Smooth muscle cell (in vitro differentiated cells): ENCODE measurements at regions not wholly inside any gene's neighbourhood (a gene's known extent, or its start where the extent isn't known, plus 50 kb on each side); places are given as distances from the start of the nearest gene placed in this dataset.

ENCODE experiments used
- DNase-seq: peaks from one replicate; lab custom pipeline; 2025; ENCODE audit not compliant: unreplicated experiment; lab: John Stamatoyannopoulos, UW
- H2AFZ ChIP-seq: fragments of 200-600 bp; sonication (generic); 2 replicates; pipeline ENCODE4 v1.6.0; 2016; ENCODE audit warnings: antibody characterized with exemption, low read depth, mild to moderate bottlenecking
- H3F3A ChIP-seq: fragments of 200-600 bp; sonication (generic); 2 replicates; pipeline ENCODE4 v1.6.0; 2017; ENCODE audit warnings: antibody characterized with exemption, low read depth
- H3K27ac ChIP-seq: fragments of 200-600 bp; sonication (generic); 2 replicates; pipeline ENCODE4 v1.5.1; 2016; ENCODE audit warnings: low read depth, mild to moderate bottlenecking
- H3K27me3 ChIP-seq: fragments of 200-600 bp; sonication (generic); 2 replicates; pipeline ENCODE4 v1.6.1; 2016; ENCODE audit warnings: low read depth, mild to moderate bottlenecking
- H3K36me3 ChIP-seq: fragments of 200-600 bp; sonication (generic); 2 replicates; pipeline ENCODE4 v1.5.1; 2016; ENCODE audit warnings: low read depth
- H3K4me1 ChIP-seq: fragments of 200-600 bp; sonication (generic); 2 replicates; pipeline ENCODE4 v1.5.1; 2016; ENCODE audit warnings: low read depth
- H3K4me2 ChIP-seq: fragments of 200-600 bp; sonication (generic); 2 replicates; pipeline ENCODE4 v1.6.0; 2016; ENCODE audit warnings: mild to moderate bottlenecking
- H3K4me3 ChIP-seq: fragments of 200-600 bp; sonication (generic); 2 replicates; pipeline ENCODE4 v1.5.1; 2016; ENCODE audit warnings: mild to moderate bottlenecking
- H3K79me2 ChIP-seq: fragments of 200-600 bp; sonication (generic); 2 replicates; pipeline ENCODE4 v1.6.0; 2016; ENCODE audit warnings: low read depth, mild to moderate bottlenecking
- H3K9ac ChIP-seq: fragments of 200-600 bp; sonication (generic); 2 replicates; pipeline ENCODE4 v1.6.0; 2016; ENCODE audit warnings: low read depth
- H3K9me3 ChIP-seq: fragments of 200-600 bp; sonication (generic); replicated peaks from 2 replicates; pipeline ENCODE4 v1.5.1; 2016; ENCODE audit warnings: low read depth
- H4K20me1 ChIP-seq: fragments of 200-600 bp; sonication (generic); 2 replicates; pipeline ENCODE4 v1.6.0; 2016; ENCODE audit warnings: low read depth
- WGBS: methylation state at CpG from one replicate; pipeline ENCODE4 v1.1.7; 2016; ENCODE audit warnings: low lambda C conversion rate; 5-methylcytosine and 5-hydroxymethylcytosine counted together
- TF ChIP-seq, protein P1 (sequence below): fragments of 200-600 bp; sonication (generic); IDR thresholded peaks from 2 replicates; pipeline ENCODE4 v1.5.1; 2017; ENCODE audit warnings: borderline replicate concordance, mild to moderate bottlenecking, antibody characterized with exemption; ENCODE audit not compliant: insufficient read depth, poor library complexity, severe bottlenecking

DNA sequence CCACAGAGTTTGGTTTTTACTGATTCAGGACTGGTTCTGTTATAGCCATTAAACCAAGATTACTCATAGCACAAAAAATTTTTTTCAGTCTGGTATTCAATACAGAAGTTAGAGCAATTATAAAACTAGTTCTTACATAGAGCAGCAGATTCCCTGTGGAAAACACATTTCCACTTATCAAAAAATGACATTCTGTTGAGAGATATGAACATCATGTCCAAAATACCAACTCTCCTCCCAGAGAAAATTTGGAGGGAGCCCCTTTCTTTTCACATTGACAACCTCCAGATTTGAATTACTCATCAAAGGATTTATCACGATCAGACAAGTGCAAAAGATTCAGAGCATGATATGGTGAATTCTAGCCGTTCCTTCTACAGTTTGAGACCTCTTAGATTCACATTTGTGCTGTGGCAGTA is 126.8 kb upstream of the SERPINE2 start:
- Histone ChIP-seq H4K20me1 (no peaks in the 10 kb centered on the region), H3K4me1 (no peaks in the 10 kb centered on the region), H3K9me3 (no peaks in the 10 kb centered on the region), H3K36me3 (no peaks in the 10 kb centered on the region), H3K27me3 (no peaks in the 10 kb centered on the region), H3K4me3 (no peak overlapping the region), H2AFZ (no peak overlapping the region), H3K4me2 (peak overlapping the region; percentile 32), H3F3A (no peaks in the 10 kb centered on the region), H3K27ac (no peak overlapping the region), H3K79me2 (no peaks in the 10 kb centered on the region), H3K9ac (no peak overlapping the region)
- WGBS = 47% methylated on average over 2 of the region's 2 CpGs
- no peak for DNase-seq
- TF ChIP-seq, protein P1, sequence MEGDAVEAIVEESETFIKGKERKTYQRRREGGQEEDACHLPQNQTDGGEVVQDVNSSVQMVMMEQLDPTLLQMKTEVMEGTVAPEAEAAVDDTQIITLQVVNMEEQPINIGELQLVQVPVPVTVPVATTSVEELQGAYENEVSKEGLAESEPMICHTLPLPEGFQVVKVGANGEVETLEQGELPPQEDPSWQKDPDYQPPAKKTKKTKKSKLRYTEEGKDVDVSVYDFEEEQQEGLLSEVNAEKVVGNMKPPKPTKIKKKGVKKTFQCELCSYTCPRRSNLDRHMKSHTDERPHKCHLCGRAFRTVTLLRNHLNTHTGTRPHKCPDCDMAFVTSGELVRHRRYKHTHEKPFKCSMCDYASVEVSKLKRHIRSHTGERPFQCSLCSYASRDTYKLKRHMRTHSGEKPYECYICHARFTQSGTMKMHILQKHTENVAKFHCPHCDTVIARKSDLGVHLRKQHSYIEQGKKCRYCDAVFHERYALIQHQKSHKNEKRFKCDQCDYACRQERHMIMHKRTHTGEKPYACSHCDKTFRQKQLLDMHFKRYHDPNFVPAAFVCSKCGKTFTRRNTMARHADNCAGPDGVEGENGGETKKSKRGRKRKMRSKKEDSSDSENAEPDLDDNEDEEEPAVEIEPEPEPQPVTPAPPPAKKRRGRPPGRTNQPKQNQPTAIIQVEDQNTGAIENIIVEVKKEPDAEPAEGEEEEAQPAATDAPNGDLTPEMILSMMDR = no peak

DNA sequence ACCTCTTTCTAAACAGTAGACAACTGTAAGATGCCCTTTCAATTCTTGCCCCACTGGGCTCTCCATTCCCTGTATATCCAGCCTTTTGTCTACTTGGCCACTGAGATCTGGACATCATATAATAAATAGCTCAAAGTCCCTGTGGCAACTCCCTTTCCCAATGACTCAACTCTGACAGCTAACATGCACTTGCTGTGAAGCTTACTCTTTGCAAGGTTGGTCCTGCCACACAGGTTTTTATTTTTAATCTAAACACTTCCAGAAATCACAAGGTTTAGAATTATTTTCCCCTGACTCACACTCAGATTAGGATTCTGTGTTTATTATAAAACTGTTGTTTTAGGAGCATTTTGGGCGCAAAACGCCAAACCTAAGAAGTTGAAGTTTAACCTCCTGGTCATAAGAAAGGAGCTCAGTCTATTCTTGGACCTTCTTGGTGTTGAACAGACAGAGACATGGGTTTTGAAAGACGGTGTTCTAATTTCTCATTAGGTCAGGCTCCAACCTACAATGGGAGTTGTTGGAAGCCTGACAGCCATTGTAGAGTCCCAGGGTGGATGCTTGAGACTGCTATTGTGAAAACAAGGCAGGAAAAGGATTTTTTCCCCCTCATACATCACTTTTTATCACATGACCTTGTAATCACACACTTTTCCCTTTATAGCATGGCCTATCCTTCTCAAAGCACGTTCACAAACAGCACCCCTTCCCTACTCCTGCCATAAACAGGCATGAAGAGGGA is 124.7 kb upstream of the SERPINE2 start:
- TF ChIP-seq, protein P1 = no peak
- Histone ChIP-seq H4K20me1 (no peaks in the 10 kb centered on the region), H3K4me2 (no peak overlapping the region), H3K9ac (no peak overlapping the region), H3K9me3 (no peaks in the 10 kb centered on the region), H3K4me1 (no peaks in the 10 kb centered on the region), H3F3A (no peaks in the 10 kb centered on the region), H2AFZ (no peak overlapping the region), H3K79me2 (no peaks in the 10 kb centered on the region), H3K36me3 (no peaks in the 10 kb centered on the region), H3K4me3 (no peak overlapping the region), H3K27ac (no peak overlapping the region), H3K27me3 (no peaks in the 10 kb centered on the region)
- DNase-seq = no peak
- 90% methylated on average over 4 of the region's 4 CpGs for WGBS

DNA sequence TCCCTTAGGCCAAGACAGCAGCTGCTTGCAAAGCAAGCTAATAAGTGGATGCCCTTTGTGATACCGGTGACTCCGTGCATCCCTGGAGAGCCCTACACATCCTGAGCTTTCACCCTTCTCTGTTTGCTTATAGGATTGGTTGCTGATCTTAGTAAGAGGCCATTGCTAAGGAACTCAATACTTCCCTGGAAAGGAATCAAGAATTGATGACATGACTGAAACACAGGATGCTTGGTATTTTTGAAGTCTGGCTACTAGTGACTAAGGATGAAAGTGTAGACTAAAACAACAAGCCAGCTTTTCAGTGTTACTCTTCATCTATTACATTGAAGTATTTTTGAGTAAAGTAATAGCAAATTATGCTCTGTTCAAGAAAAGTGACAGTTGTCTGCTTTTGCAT is 123.0 kb upstream of the SERPINE2 start:
- Histone ChIP-seq H3K9me3 (no peaks in the 10 kb centered on the region), H3K27me3 (no peaks in the 10 kb centered on the region), H3K36me3 (no peaks in the 10 kb centered on the region), H3K9ac (no peak overlapping the region), H3K27ac (no peak overlapping the region), H4K20me1 (no peaks in the 10 kb centered on the region), H3F3A (no peaks in the 10 kb centered on the region), H3K4me3 (no peak overlapping the region), H2AFZ (peak overlapping the region; percentile 18), H3K79me2 (no peaks in the 10 kb centered on the region), H3K4me1 (no peaks in the 10 kb centered on the region), H3K4me2 (no peak overlapping the region)
- TF ChIP-seq, protein P1 = no peak
- WGBS = 85% methylated on average over 2 of the region's 2 CpGs
- DNase-seq = no peak

DNA sequence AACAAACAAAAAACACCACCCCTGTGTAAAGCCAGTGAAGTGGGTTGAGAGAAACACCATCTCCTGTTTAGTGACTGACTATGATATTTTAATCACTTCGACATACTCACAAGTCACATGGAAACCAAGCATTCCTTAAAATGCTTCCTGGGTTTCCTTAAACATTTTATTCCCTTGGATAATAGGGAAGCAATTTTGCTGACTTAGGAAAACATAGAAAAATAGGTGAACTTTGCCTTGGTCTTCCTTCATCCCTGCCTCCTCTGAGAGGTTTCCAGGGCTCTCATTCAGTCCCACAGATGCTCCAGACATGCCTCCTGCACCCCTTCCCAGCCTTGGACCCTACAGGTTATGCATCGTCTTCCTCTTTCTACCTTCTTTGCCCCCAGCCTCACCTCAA is 122.6 kb upstream of the SERPINE2 start:
- Histone ChIP-seq H3K36me3 (no peaks in the 10 kb centered on the region), H3K4me2 (no peak overlapping the region), H2AFZ (no peak overlapping the region), H3K4me1 (no peaks in the 10 kb centered on the region), H4K20me1 (no peaks in the 10 kb centered on the region), H3K79me2 (no peaks in the 10 kb centered on the region), H3F3A (no peaks in the 10 kb centered on the region), H3K4me3 (no peak overlapping the region), H3K27ac (no peak overlapping the region), H3K9ac (no peak overlapping the region), H3K27me3 (no peaks in the 10 kb centered on the region), H3K9me3 (no peaks in the 10 kb centered on the region)
- TF ChIP-seq, protein P1 = no peak
- no peak for DNase-seq
- WGBS = 86% methylated on average over 2 of the region's 2 CpGs
